HG02943 (cell line): ENCODE measurements at regions not wholly inside any gene's neighbourhood (a gene's known extent, or its start where the extent isn't known, plus 50 kb on each side); places are given as distances from the start of the nearest gene placed in this dataset.

Experiments used
- ATAC-seq: cut with Tn5 transposase; IDR thresholded peaks from one replicate; pipeline ENCODE4 v1.9.1; 2021; ENCODE audit warnings: mild to moderate bottlenecking, low read depth, moderate library complexity; ENCODE audit not compliant: unreplicated experiment

GRCh38 chr10:108411894-108412293 lies 1247.4 kb upstream of the SORCS1 start:
- no peak for ATAC-seq

GRCh38 chr10:108411206-108411605 lies 1246.7 kb upstream of the SORCS1 start:
- no peak for ATAC-seq

DNA sequence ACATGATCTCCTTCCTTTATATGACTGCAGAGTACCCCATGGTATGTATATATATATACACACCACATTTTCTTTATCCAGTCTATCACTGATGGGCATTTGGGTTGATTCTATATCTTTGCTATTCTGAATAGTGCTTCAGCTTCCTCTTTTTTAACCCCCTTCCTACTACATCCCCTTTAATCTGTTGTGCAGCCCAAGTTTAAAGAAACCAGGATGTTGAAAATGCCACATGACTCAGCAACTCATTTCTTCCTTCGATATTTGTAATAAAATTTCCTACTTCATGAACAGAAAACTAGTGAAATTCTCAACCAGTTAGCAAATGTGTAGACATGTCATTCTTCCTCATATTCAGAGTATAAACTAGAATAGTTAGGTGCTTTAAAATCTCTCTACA lies 1245.7 kb upstream of the SORCS1 start:
- ATAC-seq: no peak

GRCh38 chr10:108409306-108409705 lies 1244.8 kb upstream of the SORCS1 start:
- no peak for ATAC-seq

DNA sequence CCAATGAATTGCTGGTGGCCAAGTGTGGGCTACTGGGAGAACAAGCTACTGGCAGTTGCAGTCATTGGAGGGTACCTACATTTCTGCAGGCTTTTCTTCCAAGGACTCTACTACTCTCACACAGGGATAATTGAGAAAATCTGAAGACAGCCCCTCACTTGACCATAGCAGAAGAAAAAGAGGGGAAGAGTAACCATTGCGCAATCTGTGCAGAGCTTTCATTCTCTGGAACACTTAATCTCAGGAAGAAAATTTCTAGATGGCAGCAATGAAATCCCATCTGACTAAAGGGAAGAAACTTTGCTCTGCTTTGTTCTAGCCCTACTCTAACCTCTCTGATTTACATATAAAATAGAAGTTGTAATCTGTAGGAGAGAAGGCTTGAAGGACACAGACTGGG lies 1239.6 kb upstream of the SORCS1 start:
- ATAC-seq: no peak

DNA sequence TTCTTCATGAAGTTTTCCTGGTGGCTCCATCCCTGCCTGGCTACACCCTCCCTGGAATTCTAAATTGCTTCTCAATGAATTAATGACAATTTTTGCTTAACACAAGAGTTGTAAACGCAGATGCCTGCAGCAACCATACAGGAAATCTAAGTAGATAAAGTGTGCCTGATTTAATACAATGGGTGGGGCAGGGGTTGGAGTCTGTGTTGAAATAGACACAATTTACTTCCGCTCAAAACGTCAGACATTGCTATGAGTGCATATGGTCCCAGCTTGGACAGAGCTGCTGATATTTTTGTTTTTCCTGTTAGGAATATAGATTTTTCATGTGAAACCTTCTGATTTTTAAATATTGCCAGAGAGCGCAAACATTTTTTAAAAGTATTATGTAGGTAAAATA lies 1235.0 kb upstream of the SORCS1 start:
- ATAC-seq: no peak

- ATAC-seq: no peak
Measured at GRCh38 chr10:108393089-108393488, 1228.6 kb upstream of the SORCS1 start.

DNA sequence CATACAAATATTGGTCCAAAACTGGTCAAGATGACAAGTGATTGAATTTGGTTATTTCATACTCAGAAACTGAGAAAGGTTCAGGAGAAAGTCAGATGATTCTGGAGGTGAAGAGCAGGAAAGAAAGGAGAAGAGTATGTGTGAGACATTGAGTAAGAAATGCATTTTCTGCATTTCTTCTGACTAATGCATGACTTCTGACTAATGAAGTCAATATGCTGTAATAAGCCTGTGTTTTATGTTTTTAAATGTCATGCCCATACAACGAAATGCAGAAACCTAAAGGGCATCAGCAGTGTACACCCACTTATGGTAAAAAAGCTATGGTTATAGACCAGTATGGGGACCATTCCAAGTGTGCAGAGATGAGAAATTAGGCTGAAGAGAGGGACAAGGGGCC lies 1227.8 kb upstream of the SORCS1 start:
- no peak for ATAC-seq

DNA sequence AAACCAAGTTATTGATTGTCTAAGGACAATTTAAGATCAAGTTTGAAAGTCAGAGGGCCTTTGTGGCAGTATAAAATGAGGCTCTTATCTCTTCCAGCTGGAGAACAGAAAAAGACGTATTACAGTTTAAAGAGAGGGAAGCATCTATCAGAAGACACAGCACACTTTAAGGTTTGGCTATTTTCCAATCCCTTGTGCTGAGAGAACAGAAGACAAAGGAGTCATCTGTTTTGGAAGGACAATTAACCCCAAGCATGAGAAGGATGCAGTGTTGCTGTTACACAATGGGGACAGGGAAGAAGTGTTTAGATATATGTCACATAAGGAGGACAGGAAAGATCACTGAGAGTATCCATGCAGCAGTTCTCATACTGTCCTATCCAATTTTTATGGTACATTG lies 1224.2 kb upstream of the SORCS1 start:
- no peak for ATAC-seq

DNA sequence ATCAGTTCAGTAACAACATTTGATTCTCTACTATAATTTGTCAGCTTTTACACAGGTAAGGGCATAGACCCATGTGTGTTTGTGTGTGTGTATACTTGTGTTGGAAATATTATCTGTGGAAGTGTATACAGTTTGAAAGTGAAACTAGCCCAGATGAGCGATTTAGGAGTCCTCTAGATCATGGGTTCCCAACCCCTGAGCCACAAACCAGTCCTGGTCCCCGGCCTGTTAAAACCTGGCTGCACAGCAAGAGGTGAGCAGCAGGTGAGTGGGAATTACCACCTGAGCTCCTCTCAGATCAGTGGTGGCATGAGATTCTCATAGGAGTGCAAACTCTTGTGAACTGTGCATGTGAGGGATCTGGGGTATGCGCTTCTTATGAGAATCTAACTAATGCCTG lies 1221.5 kb upstream of the SORCS1 start:
- ATAC-seq: no peak

- no peak for ATAC-seq
Measured at GRCh38 chr10:108384378-108384777, 1219.9 kb upstream of the SORCS1 start.

DNA sequence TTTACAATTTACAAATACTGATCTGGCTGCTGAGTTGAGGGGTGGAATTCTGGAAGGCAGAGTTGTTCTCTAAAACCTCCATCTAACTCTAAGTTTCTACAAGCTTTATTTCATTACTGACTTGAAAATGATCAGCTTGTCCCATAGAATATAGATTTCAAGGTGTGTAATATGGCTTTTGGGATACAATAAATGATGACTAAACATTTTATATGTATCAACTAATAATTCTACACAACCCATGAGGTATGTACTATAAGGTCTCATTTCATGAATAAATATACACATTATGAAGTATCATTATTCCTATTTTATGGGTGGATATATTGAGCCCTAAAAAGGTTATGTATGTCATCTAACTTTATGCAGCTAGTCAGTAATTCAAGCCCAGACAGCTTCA lies 1214.3 kb upstream of the SORCS1 start:
- ATAC-seq: no peak

GRCh38 chr10:108375691-108376090 lies 1211.2 kb upstream of the SORCS1 start:
- no peak for ATAC-seq

DNA sequence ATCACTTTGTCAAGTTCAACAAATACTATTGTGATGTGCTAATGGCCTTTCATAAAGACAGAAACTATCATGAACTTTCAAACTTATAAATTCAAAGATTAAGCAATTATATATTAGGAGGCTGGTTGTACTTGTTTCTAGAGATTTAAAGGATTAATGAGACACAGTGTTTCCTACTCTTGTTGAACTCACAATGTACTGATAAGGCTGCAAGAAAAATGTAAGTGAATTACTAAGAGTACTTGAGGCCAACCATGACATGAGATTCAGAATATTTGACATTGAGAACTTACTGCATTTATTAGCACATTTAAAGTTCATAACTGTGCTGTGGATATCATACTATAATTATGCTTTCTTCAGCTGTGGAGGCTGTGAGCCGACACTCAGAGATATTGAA lies 1210.5 kb upstream of the SORCS1 start:
- no peak for ATAC-seq

GRCh38 chr10:108365541-108365940 lies 1201.0 kb upstream of the SORCS1 start:
- no peak for ATAC-seq

DNA sequence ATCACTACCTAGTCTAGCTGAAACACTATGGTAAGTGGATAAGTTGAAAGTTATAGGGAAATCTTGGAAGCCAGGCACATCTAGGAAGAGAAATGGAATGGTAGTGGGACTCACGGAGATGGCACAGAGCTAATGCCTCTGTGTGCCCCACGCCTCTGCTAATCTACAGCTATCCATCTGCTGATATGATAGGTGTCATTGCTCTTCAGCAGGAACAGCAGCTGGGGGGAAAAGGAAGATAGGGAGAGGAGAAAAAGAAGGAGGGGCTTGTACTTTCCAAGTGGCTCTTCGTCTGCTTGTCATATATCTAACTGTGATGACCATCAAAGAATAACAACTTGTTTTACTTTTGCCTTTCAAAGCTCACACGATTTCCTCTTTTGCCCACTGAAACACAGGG lies 1199.1 kb upstream of the SORCS1 start:
- ATAC-seq: no peak

- no peak for ATAC-seq
Measured at GRCh38 chr10:108362961-108363360, 1198.5 kb upstream of the SORCS1 start.

DNA sequence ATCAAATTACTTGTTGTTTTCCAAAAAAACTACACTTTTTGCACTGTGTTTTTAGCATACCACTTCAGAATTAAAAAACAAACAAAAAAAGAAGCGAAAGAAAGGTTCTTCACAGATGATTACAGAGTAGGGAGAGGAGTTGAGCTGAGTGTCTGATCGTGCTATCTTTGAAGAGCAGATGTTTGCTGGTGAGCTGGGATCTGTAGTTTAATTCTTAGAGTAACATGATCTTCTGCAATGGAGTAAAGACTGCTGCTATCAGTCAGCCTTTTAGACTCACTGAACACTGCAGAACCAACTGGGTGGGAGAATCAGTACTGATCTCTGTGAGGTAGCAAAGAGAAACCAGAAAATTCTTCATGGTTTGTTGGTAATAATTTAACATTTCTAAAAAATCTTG lies 1197.8 kb upstream of the SORCS1 start:
- ATAC-seq: no peak

DNA sequence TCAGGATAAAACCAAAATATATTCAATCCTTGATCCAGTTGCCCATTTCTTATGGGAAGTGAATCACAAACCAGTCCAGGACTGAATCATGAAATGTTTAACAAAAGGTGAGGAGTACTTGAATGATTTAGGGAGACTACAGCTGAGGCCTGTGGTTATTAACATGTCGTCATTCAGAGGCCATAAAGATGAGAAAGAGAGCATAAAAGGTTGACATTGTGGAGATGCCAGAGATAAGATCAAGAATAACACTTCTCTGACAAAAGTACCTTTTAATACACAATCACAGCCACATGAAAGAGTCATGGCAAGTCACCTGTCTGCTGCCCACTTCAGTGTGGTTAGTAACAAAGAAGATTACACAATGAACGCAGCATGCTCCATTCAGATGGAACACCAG lies 1195.7 kb upstream of the SORCS1 start:
- no peak for ATAC-seq

- no peak for ATAC-seq
Measured at GRCh38 chr10:108358912-108359311, 1194.4 kb upstream of the SORCS1 start.

DNA sequence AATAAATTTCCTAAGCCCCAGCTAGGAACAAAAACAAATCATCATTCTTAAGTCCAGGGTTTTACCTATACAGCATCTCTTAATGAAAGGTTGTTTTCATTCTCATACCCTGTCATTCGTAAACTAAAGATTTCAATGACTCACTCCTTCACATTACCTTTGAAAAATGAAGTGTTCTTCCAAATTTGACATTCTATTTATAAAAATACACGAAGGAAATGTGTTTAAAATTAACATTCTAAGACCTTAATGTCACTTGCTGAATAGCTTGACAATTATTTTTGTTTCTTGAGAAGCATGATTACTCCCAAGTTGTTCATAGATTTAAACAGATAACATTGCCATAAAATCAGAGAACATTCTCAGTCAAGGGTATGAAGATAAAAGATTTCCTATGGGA lies 1188.3 kb upstream of the SORCS1 start:
- no peak for ATAC-seq

- ATAC-seq: no peak
Measured at GRCh38 chr10:108348215-108348614, 1183.7 kb upstream of the SORCS1 start.

DNA sequence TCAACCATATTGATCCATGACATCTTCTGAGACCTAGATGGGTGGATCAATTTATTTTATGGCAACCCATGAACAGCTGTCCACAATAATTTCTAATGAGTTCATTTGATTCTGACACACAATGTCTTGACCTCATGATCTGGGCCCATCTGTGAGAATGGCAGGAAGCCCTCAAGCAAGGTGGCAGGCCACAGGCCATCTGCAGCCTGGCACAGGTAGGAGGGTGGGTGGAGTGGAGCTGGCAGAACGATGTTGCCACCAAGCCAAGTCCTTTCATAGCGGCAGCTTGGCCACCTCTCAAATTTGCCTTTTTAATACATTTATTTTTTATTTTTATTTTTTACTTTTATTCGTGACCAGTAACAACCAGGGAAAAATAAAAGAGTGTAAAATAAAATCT lies 1181.6 kb upstream of the SORCS1 start:
- no peak for ATAC-seq

GRCh38 chr10:108338146-108338545 lies 1173.6 kb upstream of the SORCS1 start:
- no peak for ATAC-seq
